Nucleus accumbens (tissue), 56 donors: ENCODE measurements at regions not wholly inside any gene's neighbourhood (a gene's known extent, or its start where the extent isn't known, plus 50 kb on each side); places are given as distances from the start of the nearest gene placed in this dataset.

Experiments
- DNase-seq, 56 donors: peaks; one replicate each; lab custom pipeline; 2025; lab: John Stamatoyannopoulos, UW

- no peak for DNase-seq
Observed at GRCh38 chr15:31259562-31260252, 66.9 kb upstream of the KLF13 start.

GRCh38 chr15:31260646-31261265 lies 65.9 kb upstream of the KLF13 start:
- no peak for DNase-seq

GRCh38 chr15:31261266-31262142 lies 65.1 kb upstream of the KLF13 start:
- peak in 2 of 56 donors; percentile 11 to 20 for DNase-seq

- DNase-seq = no peak
Observed at GRCh38 chr15:31262143-31262530, 64.5 kb upstream of the KLF13 start.

GRCh38 chr15:31262901-31263671 lies 63.5 kb upstream of the KLF13 start:
- DNase-seq = peak in 3 of 56 donors; percentile 20 to 37 (median 28)

GRCh38 chr15:31263751-31264558 lies 62.7 kb upstream of the KLF13 start:
- DNase-seq = peak in 31 of 56 donors; percentile 25 to 69 (median 45)

GRCh38 chr15:31264559-31265089 lies 62.0 kb upstream of the KLF13 start:
- no peak for DNase-seq

- DNase-seq = no peak
Observed at GRCh38 chr15:31265090-31265870, 61.4 kb upstream of the KLF13 start.

GRCh38 chr15:31265871-31266711 lies 60.5 kb upstream of the KLF13 start:
- DNase-seq = peak in 9 of 56 donors; percentile 20 to 64 (median 28)

- no peak for DNase-seq
Observed at GRCh38 chr15:31266712-31267111, 59.9 kb upstream of the KLF13 start.

- no peak for DNase-seq
Observed at GRCh38 chr15:31267161-31268107, 59.2 kb upstream of the KLF13 start.

- no peak for DNase-seq
Observed at GRCh38 chr15:31268108-31268501, 58.5 kb upstream of the KLF13 start.

- DNase-seq = no peak
Observed at GRCh38 chr15:31268911-31269784, 57.5 kb upstream of the KLF13 start.

GRCh38 chr15:31269816-31270575 lies 56.6 kb upstream of the KLF13 start:
- no peak for DNase-seq

GRCh38 chr15:31270767-31271166 lies 55.9 kb upstream of the KLF13 start:
- DNase-seq = no peak
